ENCODE measurements at regions not wholly inside any gene's neighbourhood (a gene's known extent, or its start where the extent isn't known, plus 50 kb on each side); places are given as distances from the start of the nearest gene placed in this dataset.

DNA sequence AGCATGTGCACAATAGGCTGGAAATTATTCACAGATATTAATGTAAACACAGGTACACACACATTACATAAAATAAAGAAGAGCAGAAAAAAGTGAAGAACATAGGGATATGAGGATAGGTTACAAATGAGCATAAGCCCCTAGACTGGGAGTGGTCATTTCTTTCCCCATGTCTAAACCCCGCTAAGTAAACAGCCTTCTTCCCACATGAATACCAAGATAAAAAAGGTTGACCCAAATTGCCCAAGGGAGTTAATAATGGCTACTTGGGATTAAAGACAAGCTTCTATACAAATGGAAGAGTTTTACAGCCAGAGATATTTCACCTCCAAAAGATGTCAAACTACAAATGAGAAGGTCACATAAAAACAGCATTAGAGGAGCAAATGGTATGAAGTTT lies 527.1 kb upstream of the CELF2 start:
- WGBS (ENCODE audit: extremely low coverage, insufficient coverage, low lambda C conversion rate) = no CpG with 5 or more reads among the region's 1 CpG

DNA sequence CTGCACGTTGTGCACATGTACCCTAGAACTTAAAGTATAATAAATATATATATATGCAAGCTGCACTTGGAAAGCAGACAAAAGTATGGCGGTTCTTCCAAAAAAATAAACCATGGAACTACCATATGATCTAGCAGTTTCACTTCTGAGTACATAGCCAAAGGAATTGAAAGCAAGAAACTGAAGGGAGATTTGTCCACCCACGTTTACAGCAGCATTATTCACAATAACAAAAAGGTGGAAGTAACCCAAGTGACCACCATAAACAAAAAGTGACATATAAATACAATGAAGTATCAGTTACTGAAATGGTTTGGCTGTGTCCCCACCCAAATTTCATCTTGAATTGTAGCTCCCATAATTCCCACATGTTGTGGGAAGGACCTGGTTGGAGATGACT lies 525.3 kb upstream of the CELF2 start:
- Histone ChIP-seq H2BK5ac (ENCODE audit: low read length) (no peak overlapping the region), H2AK5ac (ENCODE audit: low read length) (no peak overlapping the region), H3K79me1 (ENCODE audit: low read length) (no peaks in the 10 kb centered on the region), H3K4ac (ENCODE audit: low read depth, low read length) (no peak overlapping the region), H2BK120ac (ENCODE audit: low read depth, low read length) (no peak overlapping the region), H3K79me2 (ENCODE audit: control insufficient read depth, insufficient read depth, low read length) (no peaks in the 10 kb centered on the region), H3K9ac (ENCODE audit: low read length) (no peak overlapping the region), H3K18ac (ENCODE audit: low read length) (no peak overlapping the region), H3K4me2 (ENCODE audit: low read length) (no peak overlapping the region), H3K23ac (ENCODE audit: low read length) (no peak overlapping the region), H2BK15ac (replicated peaks; ENCODE audit: low read depth) (no peak overlapping the region), H3K4me3 (ENCODE audit: low read length) (no peak overlapping the region), H3K56ac (ENCODE audit: low read length) (no peak overlapping the region), H3K27me3 (ENCODE audit: insufficient read depth, low read length, poor library complexity) (no peaks in the 10 kb centered on the region), H3K27ac (ENCODE audit: low read depth, low read length) (no peak overlapping the region), H4K5ac (ENCODE audit: low read length) (no peak overlapping the region), H4K8ac (ENCODE audit: low read depth, low read length) (no peak overlapping the region), H3K4me1 (ENCODE audit: control insufficient read depth, low read depth, low read length) (no peaks in the 10 kb centered on the region), H3K36me3 (ENCODE audit: control insufficient read depth, insufficient read depth, low read length) (no peaks in the 10 kb centered on the region)
- WGBS (ENCODE audit: extremely low coverage, insufficient coverage, low lambda C conversion rate) = no CpG with 5 or more reads among the region's 3 CpGs
- DNase-seq = no peak

More for the DNA sequence above, 527.1 kb upstream of the CELF2 start:
- Histone ChIP-seq H3K4ac (ENCODE audit: low read depth, low read length) (no peak overlapping the region), H3K4me1 (ENCODE audit: control insufficient read depth, low read depth, low read length) (no peaks in the 10 kb centered on the region), H3K4me2 (ENCODE audit: low read length) (no peak overlapping the region), H2BK5ac (ENCODE audit: low read length) (no peak overlapping the region), H3K79me1 (ENCODE audit: low read length) (no peaks in the 10 kb centered on the region), H3K27ac (ENCODE audit: low read depth, low read length) (no peak overlapping the region), H4K8ac (ENCODE audit: low read depth, low read length) (no peak overlapping the region), H3K9ac (ENCODE audit: low read length) (no peak overlapping the region), H3K56ac (ENCODE audit: low read length) (no peak overlapping the region), H2AK5ac (ENCODE audit: low read length) (no peak overlapping the region), H3K36me3 (ENCODE audit: control insufficient read depth, insufficient read depth, low read length) (no peaks in the 10 kb centered on the region), H3K79me2 (ENCODE audit: control insufficient read depth, insufficient read depth, low read length) (no peaks in the 10 kb centered on the region), H4K5ac (ENCODE audit: low read length) (no peak overlapping the region), H2BK120ac (ENCODE audit: low read depth, low read length) (no peak overlapping the region), H2BK15ac (replicated peaks; ENCODE audit: low read depth) (no peak overlapping the region), H3K23ac (ENCODE audit: low read length) (no peak overlapping the region), H3K4me3 (ENCODE audit: low read length) (no peak overlapping the region), H3K18ac (ENCODE audit: low read length) (no peak overlapping the region), H3K27me3 (ENCODE audit: insufficient read depth, low read length, poor library complexity) (no peaks in the 10 kb centered on the region)
- DNase-seq = no peak

DNA sequence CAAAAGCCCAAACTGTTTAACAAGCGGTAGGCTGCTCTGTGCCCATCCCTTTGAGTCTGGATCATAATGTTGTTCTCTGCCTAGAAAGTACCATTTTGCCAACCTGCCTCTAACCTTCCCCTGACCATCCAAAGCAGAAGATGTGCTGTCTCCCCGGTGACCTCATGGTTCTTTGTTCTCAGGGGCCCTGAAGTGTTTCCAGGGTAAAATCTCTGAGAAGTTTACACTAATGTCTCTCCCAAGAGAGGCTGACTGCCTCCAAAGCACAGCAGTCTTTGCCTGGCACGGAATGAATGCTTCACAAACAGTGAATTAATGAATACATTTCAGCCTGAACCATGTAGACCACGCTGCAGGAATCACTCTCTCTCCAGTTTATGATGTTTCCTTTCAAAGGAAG lies 523.8 kb upstream of the CELF2 start:
- DNase-seq = no peak
- no peaks in the 10 kb centered on the region for H3K79me1 ChIP-seq (ENCODE audit: low read length)

DNA sequence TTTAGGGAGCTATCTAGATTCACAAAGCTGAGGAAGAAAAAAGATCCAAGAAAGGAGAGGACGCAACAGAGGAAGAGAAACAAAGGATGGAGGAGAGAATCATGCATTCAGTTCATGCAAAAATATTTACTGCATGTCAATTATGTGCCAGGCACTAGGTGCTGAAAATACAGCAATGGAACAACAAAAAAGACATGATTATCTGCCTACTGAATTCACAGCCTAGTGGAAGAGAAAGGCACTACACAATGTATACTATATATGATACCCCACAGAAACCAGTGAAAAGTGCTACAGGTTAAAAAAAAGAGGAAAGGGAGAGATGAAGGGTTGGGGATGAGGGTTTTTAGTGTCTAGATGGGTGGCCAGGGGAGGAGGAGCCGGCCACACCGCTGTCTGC lies 520.4 kb upstream of the CELF2 start:
- DNase-seq = no peak
- H3K4me1 ChIP-seq (ENCODE audit: control insufficient read depth, low read depth, low read length) = no peaks in the 10 kb centered on the region
- no peak overlapping the region for H4K8ac ChIP-seq (ENCODE audit: low read depth, low read length)
- no CpG with 5 or more reads among the region's 3 CpGs for WGBS (ENCODE audit: extremely low coverage, insufficient coverage, low lambda C conversion rate)
- H3K79me2 ChIP-seq (ENCODE audit: control insufficient read depth, insufficient read depth, low read length) = no peaks in the 10 kb centered on the region
- no peak overlapping the region for H4K5ac ChIP-seq (ENCODE audit: low read length)
- H3K9ac ChIP-seq (ENCODE audit: low read length) = no peak overlapping the region
- no peak overlapping the region for H3K4me3 ChIP-seq (ENCODE audit: low read length)
- H3K27me3 ChIP-seq (ENCODE audit: insufficient read depth, low read length, poor library complexity) = no peaks in the 10 kb centered on the region
- H2BK15ac ChIP-seq (replicated peaks; ENCODE audit: low read depth) = no peak overlapping the region
- H2BK120ac ChIP-seq (ENCODE audit: low read depth, low read length) = no peak overlapping the region
- no peaks in the 10 kb centered on the region for H3K36me3 ChIP-seq (ENCODE audit: control insufficient read depth, insufficient read depth, low read length)
- H3K27ac ChIP-seq (ENCODE audit: low read depth, low read length) = no peak overlapping the region
- no peak overlapping the region for H3K56ac ChIP-seq (ENCODE audit: low read length)
- no peaks in the 10 kb centered on the region for H3K79me1 ChIP-seq (ENCODE audit: low read length)
- no peak overlapping the region for H3K4me2 ChIP-seq (ENCODE audit: low read length)
- no peak overlapping the region for H3K4ac ChIP-seq (ENCODE audit: low read depth, low read length)
- H3K18ac ChIP-seq (ENCODE audit: low read length) = no peak overlapping the region
- no peak overlapping the region for H2AK5ac ChIP-seq (ENCODE audit: low read length)
- no peak overlapping the region for H2BK5ac ChIP-seq (ENCODE audit: low read length)
- no peak overlapping the region for H3K23ac ChIP-seq (ENCODE audit: low read length)

More for the DNA sequence above, 523.8 kb upstream of the CELF2 start:
- no peaks in the 10 kb centered on the region for H3K4me1 ChIP-seq (ENCODE audit: control insufficient read depth, low read depth, low read length)
- no peak overlapping the region for H3K9ac ChIP-seq (ENCODE audit: low read length)
- no peak overlapping the region for H2AK5ac ChIP-seq (ENCODE audit: low read length)
- H3K79me2 ChIP-seq (ENCODE audit: control insufficient read depth, insufficient read depth, low read length) = no peaks in the 10 kb centered on the region
- no peak overlapping the region for H3K18ac ChIP-seq (ENCODE audit: low read length)
- H3K4me3 ChIP-seq (ENCODE audit: low read length) = no peak overlapping the region
- no peak overlapping the region for H4K8ac ChIP-seq (ENCODE audit: low read depth, low read length)
- no peaks in the 10 kb centered on the region for H3K27me3 ChIP-seq (ENCODE audit: insufficient read depth, low read length, poor library complexity)
- H3K56ac ChIP-seq (ENCODE audit: low read length) = no peak overlapping the region
- H2BK120ac ChIP-seq (ENCODE audit: low read depth, low read length) = no peak overlapping the region
- no peak overlapping the region for H2BK15ac ChIP-seq (replicated peaks; ENCODE audit: low read depth)
- WGBS (ENCODE audit: extremely low coverage, insufficient coverage, low lambda C conversion rate) = no CpG with 5 or more reads among the region's 4 CpGs
- no peak overlapping the region for H4K5ac ChIP-seq (ENCODE audit: low read length)
- H3K27ac ChIP-seq (ENCODE audit: low read depth, low read length) = no peak overlapping the region
- no peak overlapping the region for H3K4me2 ChIP-seq (ENCODE audit: low read length)
- H3K4ac ChIP-seq (ENCODE audit: low read depth, low read length) = no peak overlapping the region
- H3K36me3 ChIP-seq (ENCODE audit: control insufficient read depth, insufficient read depth, low read length) = no peaks in the 10 kb centered on the region
- no peak overlapping the region for H3K23ac ChIP-seq (ENCODE audit: low read length)
- H2BK5ac ChIP-seq (ENCODE audit: low read length) = no peak overlapping the region

DNA sequence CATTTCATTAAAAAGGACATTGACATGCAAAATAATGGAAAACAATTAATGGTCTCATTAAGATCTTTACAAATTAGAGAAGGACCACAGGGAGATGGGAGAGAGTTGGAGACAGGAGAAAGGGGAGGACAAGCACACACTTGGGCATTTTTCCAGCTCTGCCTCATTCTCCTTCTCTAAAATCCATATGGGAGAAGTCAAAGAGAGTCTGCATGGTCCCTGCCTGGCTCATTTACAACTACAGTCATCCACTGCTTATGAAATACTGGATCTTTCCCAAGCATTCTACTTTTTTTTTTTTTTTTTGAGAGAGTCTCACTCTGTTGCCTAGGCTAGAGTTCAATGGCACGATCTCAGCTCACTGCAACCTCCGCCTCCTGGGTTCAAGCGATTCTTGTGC lies 518.9 kb upstream of the CELF2 start:
- H3K23ac ChIP-seq (ENCODE audit: low read length) = no peak overlapping the region
- no peaks in the 10 kb centered on the region for H3K4me1 ChIP-seq (ENCODE audit: control insufficient read depth, low read depth, low read length)
- H3K18ac ChIP-seq (ENCODE audit: low read length) = no peak overlapping the region
- H2BK15ac ChIP-seq (replicated peaks; ENCODE audit: low read depth) = no peak overlapping the region
- H3K36me3 ChIP-seq (ENCODE audit: control insufficient read depth, insufficient read depth, low read length) = no peaks in the 10 kb centered on the region
- no peak for DNase-seq
- H2BK120ac ChIP-seq (ENCODE audit: low read depth, low read length) = no peak overlapping the region
- no peak overlapping the region for H4K5ac ChIP-seq (ENCODE audit: low read length)
- no peak overlapping the region for H3K56ac ChIP-seq (ENCODE audit: low read length)
- H3K27me3 ChIP-seq (ENCODE audit: insufficient read depth, low read length, poor library complexity) = no peaks in the 10 kb centered on the region
- no peak overlapping the region for H3K4ac ChIP-seq (ENCODE audit: low read depth, low read length)
- no peak overlapping the region for H3K4me3 ChIP-seq (ENCODE audit: low read length)
- no peak overlapping the region for H3K9ac ChIP-seq (ENCODE audit: low read length)
- H2AK5ac ChIP-seq (ENCODE audit: low read length) = no peak overlapping the region
- no peak overlapping the region for H3K27ac ChIP-seq (ENCODE audit: low read depth, low read length)
- H3K79me1 ChIP-seq (ENCODE audit: low read length) = no peaks in the 10 kb centered on the region
- H4K8ac ChIP-seq (ENCODE audit: low read depth, low read length) = no peak overlapping the region
- H3K79me2 ChIP-seq (ENCODE audit: control insufficient read depth, insufficient read depth, low read length) = no peaks in the 10 kb centered on the region
- H2BK5ac ChIP-seq (ENCODE audit: low read length) = no peak overlapping the region
- no CpG with 5 or more reads among the region's 3 CpGs for WGBS (ENCODE audit: extremely low coverage, insufficient coverage, low lambda C conversion rate)
- H3K4me2 ChIP-seq (ENCODE audit: low read length) = no peak overlapping the region

DNA sequence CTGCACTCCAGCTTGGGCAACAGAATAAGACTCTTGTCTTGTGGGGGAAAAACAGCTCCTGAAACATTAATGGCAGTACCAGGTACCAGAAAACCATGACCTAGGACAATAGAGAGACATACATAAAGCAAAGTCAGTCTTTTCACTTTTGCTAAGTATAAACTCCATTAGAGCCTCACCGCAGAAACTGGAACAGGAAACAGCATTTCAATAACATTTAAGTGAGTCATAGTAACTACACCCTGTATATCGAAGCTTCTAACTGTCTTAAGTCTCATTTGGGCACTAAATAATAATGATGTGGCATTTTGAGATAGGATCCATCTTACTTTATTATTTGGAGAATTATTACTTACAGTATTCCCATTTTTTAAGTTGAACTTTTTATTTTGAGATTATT lies 517.8 kb upstream of the CELF2 start:
- WGBS (ENCODE audit: extremely low coverage, insufficient coverage, low lambda C conversion rate) = no CpG with 5 or more reads among the region's 2 CpGs
- no peak overlapping the region for H4K5ac ChIP-seq (ENCODE audit: low read length)

More for the DNA sequence above, 517.8 kb upstream of the CELF2 start:
- Histone ChIP-seq H3K4me2 (ENCODE audit: low read length) (no peak overlapping the region), H2BK5ac (ENCODE audit: low read length) (no peak overlapping the region), H3K18ac (ENCODE audit: low read length) (no peak overlapping the region), H3K27ac (ENCODE audit: low read depth, low read length) (no peak overlapping the region), H2AK5ac (ENCODE audit: low read length) (no peak overlapping the region), H3K27me3 (ENCODE audit: insufficient read depth, low read length, poor library complexity) (no peaks in the 10 kb centered on the region), H3K79me2 (ENCODE audit: control insufficient read depth, insufficient read depth, low read length) (no peaks in the 10 kb centered on the region), H2BK15ac (replicated peaks; ENCODE audit: low read depth) (no peak overlapping the region), H3K4ac (ENCODE audit: low read depth, low read length) (no peak overlapping the region), H3K36me3 (ENCODE audit: control insufficient read depth, insufficient read depth, low read length) (no peaks in the 10 kb centered on the region), H4K8ac (ENCODE audit: low read depth, low read length) (no peak overlapping the region), H3K9ac (ENCODE audit: low read length) (no peak overlapping the region), H3K79me1 (ENCODE audit: low read length) (no peaks in the 10 kb centered on the region), H2BK120ac (ENCODE audit: low read depth, low read length) (no peak overlapping the region), H3K56ac (ENCODE audit: low read length) (no peak overlapping the region), H3K4me3 (ENCODE audit: low read length) (no peak overlapping the region), H3K23ac (ENCODE audit: low read length) (no peak overlapping the region), H3K4me1 (ENCODE audit: control insufficient read depth, low read depth, low read length) (no peaks in the 10 kb centered on the region)
- DNase-seq = no peak

All from mesendoderm (in vitro differentiated cells).